Mesothelial cell of epicardium (in vitro differentiated cells): ENCODE measurements at regions not wholly inside any gene's neighbourhood (a gene's known extent, or its start where the extent isn't known, plus 50 kb on each side); places are given as distances from the start of the nearest gene placed in this dataset.

Source experiments
- DNase-seq, 2 experiments: peaks; one replicate each; pipeline ENCODE4 v3.0.0; 2021; ENCODE audit warnings: low spot score in 2 of 2; ENCODE audit not compliant: unreplicated experiment in 2 of 2
- H3K27ac Mint-ChIP-seq: 2 replicates; pipeline ENCODE4 v1.8.0; 2021; ENCODE audit warnings: mixed read lengths
- H3K27me3 Mint-ChIP-seq: 2 replicates; pipeline ENCODE4 v1.8.0; 2021; ENCODE audit warnings: low read depth, mixed read lengths
- H3K36me3 Mint-ChIP-seq: 2 replicates; pipeline ENCODE4 v1.8.0; 2021; ENCODE audit warnings: mixed read lengths
- H3K4me1 Mint-ChIP-seq: 2 replicates; pipeline ENCODE4 v1.8.0; 2021; ENCODE audit warnings: mixed read lengths
- H3K4me3 Mint-ChIP-seq: 2 replicates; pipeline ENCODE4 v1.8.0; 2021; ENCODE audit warnings: mild to moderate bottlenecking, moderate library complexity, mixed read lengths
- H3K9me3 Mint-ChIP-seq: 2 replicates; pipeline ENCODE4 v1.8.0; 2021; ENCODE audit warnings: mixed read lengths
- CTCF ChIP-seq: fragments of 200-600 bp; sonication (generic); IDR thresholded peaks from one replicate; pipeline ENCODE4 v1.5.0; 2021; ENCODE audit warnings: antibody characterized with exemption; ENCODE audit not compliant: unreplicated experiment

GRCh38 chr7:131649003-131649541, 92.6 kb upstream of the PODXL start:
- Mint-ChIP-seq H3K4me1 (peaks cover 28% of the 10 kb centered on the region), H3K27me3 (no peaks in the 10 kb centered on the region), H3K36me3 (no peaks in the 10 kb centered on the region), H3K4me3 (no peak overlapping the region), H3K9me3 (no peaks in the 10 kb centered on the region), H3K27ac (peak overlapping the region; percentile 82)
- TF ChIP-seq CTCF, result no peak
- DNase-seq, result no peak

GRCh38 chr7:131648491-131648890, 92.1 kb upstream of the PODXL start:
- H3K27ac Mint-ChIP-seq, result peak overlapping the region; percentile 82
- no peaks in the 10 kb centered on the region for H3K9me3 Mint-ChIP-seq
- no peak for TF ChIP-seq CTCF
- no peak overlapping the region for H3K4me3 Mint-ChIP-seq
- no peaks in the 10 kb centered on the region for H3K27me3 Mint-ChIP-seq
- H3K4me1 Mint-ChIP-seq, result peaks cover 24% of the 10 kb centered on the region
- DNase-seq, result no peak
- H3K36me3 Mint-ChIP-seq, result no peaks in the 10 kb centered on the region

- Mint-ChIP-seq H3K27ac (no peak overlapping the region), H3K4me1 (peaks cover 23% of the 10 kb centered on the region), H3K36me3 (no peaks in the 10 kb centered on the region), H3K27me3 (no peaks in the 10 kb centered on the region), H3K9me3 (no peaks in the 10 kb centered on the region), H3K4me3 (no peak overlapping the region)
- DNase-seq, result no peak
- TF ChIP-seq CTCF, result no peak
These were observed 89.8 kb upstream of the PODXL start for GRCh38 chr7:131646203-131646602.

GRCh38 chr7:131642429-131642828, 86.0 kb upstream of the PODXL start:
- Mint-ChIP-seq H3K9me3 (no peaks in the 10 kb centered on the region), H3K27ac (peak overlapping the region; percentile 24), H3K4me3 (no peak overlapping the region), H3K36me3 (no peaks in the 10 kb centered on the region), H3K27me3 (no peaks in the 10 kb centered on the region), H3K4me1 (peaks cover 28% of the 10 kb centered on the region)
- no peak for DNase-seq
- no peak for TF ChIP-seq CTCF

- Mint-ChIP-seq H3K9me3 (no peaks in the 10 kb centered on the region), H3K4me3 (no peak overlapping the region), H3K27ac (peak overlapping the region; percentile 47), H3K27me3 (no peaks in the 10 kb centered on the region), H3K4me1 (peaks cover 35% of the 10 kb centered on the region), H3K36me3 (no peaks in the 10 kb centered on the region)
- TF ChIP-seq CTCF, result no peak
- DNase-seq, result no peak
These were observed 84.3 kb upstream of the PODXL start for GRCh38 chr7:131640686-131641085.
